PC-3 (cell line): ENCODE measurements at regions not wholly inside any gene's neighbourhood (a gene's known extent, or its start where the extent isn't known, plus 50 kb on each side); places are given as distances from the start of the nearest gene placed in this dataset.

Experiments used
- CTCF ChIP-seq: fragments of 300-600 bp; sonication (generic); conservative IDR thresholded peaks from 2 replicates; pipeline ENCODE4 v1.5.1; 2017; ENCODE audit warnings: antibody characterized with exemption, low read depth, mild to moderate bottlenecking, low read length
- EZH2 ChIP-seq: fragments of 300-600 bp; sonication (generic); IDR thresholded peaks from one replicate; pipeline ENCODE4 v1.6.1; 2017; ENCODE audit warnings: antibody characterized with exemption, mild to moderate bottlenecking, low read length; ENCODE audit not compliant: unreplicated experiment

- TF ChIP-seq EZH2 (no peak), CTCF (peak; percentile 77)
Observed at GRCh38 chr15:56821721-56822425, 88.6 kb upstream of the ZNF280D start.
